ENCODE measurements at regions not wholly inside any gene's neighbourhood (a gene's known extent, or its start where the extent isn't known, plus 50 kb on each side); places are given as distances from the start of the nearest gene placed in this dataset.

GRCh38 chr11:134883484-134883883, 471.4 kb upstream of the B3GAT1 start:
- peaks cover 10 to 11% of the 10 kb centered on the region in 2 experiments for H3K4me1 Mint-ChIP-seq
- Histone ChIP-seq H3K9me3 (ENCODE audit: control insufficient read depth, low read depth, low read length) (no peaks in the 10 kb centered on the region), H3K23ac (ENCODE audit: insufficient read length, low read depth, low read length) (no peak overlapping the region), H2BK5ac (ENCODE audit: insufficient read length, low read length) (no peak overlapping the region), H3K4ac (ENCODE audit: low read depth, low read length) (no peak overlapping the region), H3K79me2 (ENCODE audit: insufficient read depth, low read length) (no peaks in the 10 kb centered on the region), H3K4me2 (ENCODE audit: insufficient read depth, insufficient read length, low read length) (no peak overlapping the region), H4K20me1 (ENCODE audit: control insufficient read depth, insufficient read depth, insufficient read length) (no peaks in the 10 kb centered on the region), H4K91ac (ENCODE audit: insufficient read length, low read depth, low read length) (no peak overlapping the region), H3K79me1 (ENCODE audit: insufficient read depth, low read depth, low read length, poor library complexity, severe bottlenecking) (no peaks in the 10 kb centered on the region), H3K56ac (ENCODE audit: insufficient read length, low read depth, low read length) (no peak overlapping the region), H3K23me2 (ENCODE audit: insufficient read length, low read depth, low read length, poor library complexity, severe bottlenecking) (no peaks in the 10 kb centered on the region), H3K14ac (ENCODE audit: insufficient read depth, low read length) (no peak overlapping the region; the same call in 1 of the 2 replicates), H2BK12ac (ENCODE audit: insufficient read length, low read depth, low read length) (no peak overlapping the region), H2BK20ac (ENCODE audit: low read depth, low read length, poor library complexity, severe bottlenecking) (no peak overlapping the region), H3K18ac (ENCODE audit: insufficient read length, low read depth, low read length) (no peak overlapping the region), H4K5ac (ENCODE audit: insufficient read length, low read depth, low read length) (no peak overlapping the region), H3K27ac (ENCODE audit: insufficient read length, low read depth, low read length) (no peak overlapping the region), H3K27me3 (ENCODE audit: insufficient read depth, low read length) (no peaks in the 10 kb centered on the region), H4K8ac (replicated peaks; ENCODE audit: insufficient read length, low read depth, low read length) (no peak overlapping the region), H2BK120ac (ENCODE audit: low read depth, low read length, poor library complexity, severe bottlenecking) (no peak overlapping the region), H2BK15ac (ENCODE audit: low read depth, low read length) (no peak overlapping the region), H2AK5ac (ENCODE audit: insufficient read length, low read length) (no peak overlapping the region), H3K4me1 (ENCODE audit: insufficient read depth, low read length) (no peaks in the 10 kb centered on the region), H3T11ph (ENCODE audit: low read length) (no peak overlapping the region), H3K9ac (ENCODE audit: extremely low read depth, insufficient read length, low read length) (no peak overlapping the region), H2AFZ (ENCODE audit: low read length) (no peak overlapping the region)
- H3K36me3 Mint-ChIP-seq (ENCODE audit: insufficient read depth in 1 of 3, low read depth in 3 of 3) = no peaks in the 10 kb centered on the region; a peak in 1 of 7 replicates
- H3K27ac Mint-ChIP-seq = no peak overlapping the region
- H3K9me3 Mint-ChIP-seq = peaks cover 0 to 6% of the 10 kb centered on the region in 2 experiments; a peak in 1 of 5 replicates
- no peak for DNase-seq
- H3K4me3 Mint-ChIP-seq = no peak overlapping the region
- no peak for TF ChIP-seq CTCF (conservative IDR thresholded peaks at IDR 0.05)
- H3K27me3 Mint-ChIP-seq (ENCODE audit: low read depth) = peaks cover 8% of the 10 kb centered on the region
- no CpG with 5 or more reads among the region's 8 CpGs for WGBS (ENCODE audit: extremely low coverage, insufficient read length, low lambda C conversion rate)
